Anterior cingulate cortex (tissue), 58 donors: ENCODE measurements at regions not wholly inside any gene's neighbourhood (a gene's known extent, or its start where the extent isn't known, plus 50 kb on each side); places are given as distances from the start of the nearest gene placed in this dataset.
"Not testable (repeated sequence)": the region's sequence is repeated elsewhere in the genome, so short reads cannot be mapped to it uniquely, and the experiment has no call there.

ENCODE experiments used
- DNase-seq, 58 donors: peaks; one replicate each; lab custom pipeline; 2025; lab: John Stamatoyannopoulos, UW

DNA sequence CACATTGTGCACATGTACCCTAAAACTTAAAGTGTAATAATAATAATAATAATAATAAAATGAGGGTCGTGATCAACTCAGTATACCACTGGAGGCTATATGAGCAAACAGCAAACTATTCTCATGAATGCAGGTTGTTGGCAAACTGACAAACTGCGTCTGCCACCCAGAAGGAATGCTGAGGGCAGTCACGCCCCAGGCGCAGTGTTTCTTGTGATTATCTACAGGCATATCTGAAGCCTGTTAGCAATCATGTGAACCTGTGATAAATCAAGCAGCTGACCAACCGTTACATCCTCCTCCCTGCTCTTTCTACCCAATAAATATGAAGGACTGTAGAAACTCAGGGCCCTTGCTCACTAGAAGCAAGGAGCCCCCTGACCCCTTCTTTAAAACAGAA lies 416.9 kb downstream of the CDH10 start:
- not testable (repeated sequence) for DNase-seq

DNA sequence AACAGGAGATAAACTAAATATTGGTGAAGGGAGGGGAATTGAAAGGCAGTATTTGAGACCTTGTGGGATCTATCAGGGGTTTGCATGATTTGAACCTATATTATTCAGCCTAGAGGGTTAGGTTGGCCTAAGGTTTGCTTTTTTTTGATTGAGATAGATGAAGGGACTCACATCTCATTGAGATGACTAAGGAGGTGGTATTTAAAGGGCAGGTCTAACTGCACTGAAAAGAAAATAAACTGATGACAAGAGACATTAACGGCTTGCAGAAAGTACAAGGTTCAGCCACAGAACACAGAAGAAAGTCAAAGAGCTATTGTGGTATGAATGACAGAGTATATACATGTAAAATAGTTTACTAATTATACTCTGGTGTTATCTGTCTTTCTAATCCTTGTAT lies 412.7 kb downstream of the CDH10 start:
- no peak for DNase-seq

DNA sequence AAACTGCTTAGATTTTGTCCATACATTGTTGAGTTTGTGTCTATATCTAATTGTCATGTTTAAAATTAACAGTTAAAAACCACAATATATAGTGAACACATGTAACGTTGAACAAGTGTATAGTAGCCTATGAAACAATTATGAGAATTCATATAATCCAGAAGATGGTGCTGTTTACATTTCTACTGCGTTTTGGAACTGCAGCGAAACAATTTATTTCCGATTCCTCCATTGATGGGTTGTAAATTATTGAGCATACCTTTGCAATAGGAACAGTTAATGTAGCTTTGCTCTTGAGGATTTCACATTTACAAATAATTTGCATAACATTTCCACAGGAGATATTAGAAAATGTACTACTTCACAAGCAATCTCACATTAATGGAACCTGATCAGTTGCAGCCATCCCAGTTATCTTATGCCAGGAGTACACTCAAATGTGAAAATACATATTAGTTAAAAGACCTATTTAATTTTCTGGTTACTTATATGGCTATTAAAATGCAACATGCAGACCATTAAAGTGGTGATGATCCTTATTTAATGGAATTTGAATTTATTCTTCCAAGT lies 411.8 kb downstream of the CDH10 start:
- DNase-seq, result no peak

DNA sequence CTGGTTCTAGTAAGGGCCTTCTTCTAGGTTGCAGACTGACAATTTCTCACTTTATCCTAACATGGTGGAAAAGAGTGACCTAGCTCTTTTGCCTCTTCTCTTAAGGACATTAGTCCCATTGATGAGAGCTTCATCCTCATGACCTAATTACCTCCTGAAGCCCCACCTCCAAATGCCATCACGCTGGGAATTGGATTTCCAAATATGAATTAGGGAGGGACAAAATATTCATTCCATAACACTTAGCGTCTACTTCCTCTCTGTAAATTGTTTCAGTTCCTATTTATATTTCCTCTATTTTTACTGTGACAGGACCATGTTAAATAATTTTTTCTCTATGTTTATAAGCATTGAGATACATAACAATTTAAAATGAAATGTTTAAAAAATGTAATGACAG lies 408.8 kb downstream of the CDH10 start:
- DNase-seq, result no peak

DNA sequence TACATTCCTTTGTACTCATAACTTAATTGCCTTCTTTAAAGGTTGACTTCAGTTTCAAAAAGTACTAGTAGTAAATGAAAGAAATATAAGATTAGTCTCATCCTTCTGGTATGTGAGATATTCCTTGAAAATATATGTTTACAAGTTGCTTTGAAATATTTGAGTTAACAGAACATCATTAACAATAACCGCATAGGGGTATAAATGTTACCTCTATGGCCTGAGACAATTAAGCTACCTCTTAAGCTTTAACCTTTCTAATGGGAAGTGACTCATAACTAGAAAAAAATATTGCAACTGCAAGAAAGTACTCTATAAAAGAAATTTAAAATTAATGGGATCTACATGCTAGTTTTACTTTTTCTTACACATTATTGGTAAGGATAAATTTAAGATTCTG lies 399.0 kb downstream of the CDH10 start:
- DNase-seq, result no peak

DNA sequence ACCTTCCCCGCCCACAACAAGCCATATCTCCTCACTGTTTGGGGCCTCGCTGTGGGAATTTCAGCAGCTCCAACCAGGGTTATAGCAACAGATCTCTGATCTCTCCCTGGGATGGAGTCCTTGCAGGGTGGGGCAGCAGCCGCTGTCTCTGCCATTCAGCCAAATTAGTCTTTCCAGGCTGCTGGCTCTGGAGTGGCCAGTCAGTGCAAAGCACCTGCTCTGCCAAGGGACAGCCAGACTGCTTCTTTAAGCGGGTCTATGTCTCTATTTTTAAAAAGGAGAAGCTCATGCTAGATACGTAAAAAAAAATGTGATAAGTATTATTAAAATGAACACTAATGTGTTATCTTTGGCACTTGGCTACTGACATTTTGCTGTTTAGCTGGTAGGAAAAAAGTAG lies 380.2 kb downstream of the CDH10 start:
- DNase-seq, result no peak

DNA sequence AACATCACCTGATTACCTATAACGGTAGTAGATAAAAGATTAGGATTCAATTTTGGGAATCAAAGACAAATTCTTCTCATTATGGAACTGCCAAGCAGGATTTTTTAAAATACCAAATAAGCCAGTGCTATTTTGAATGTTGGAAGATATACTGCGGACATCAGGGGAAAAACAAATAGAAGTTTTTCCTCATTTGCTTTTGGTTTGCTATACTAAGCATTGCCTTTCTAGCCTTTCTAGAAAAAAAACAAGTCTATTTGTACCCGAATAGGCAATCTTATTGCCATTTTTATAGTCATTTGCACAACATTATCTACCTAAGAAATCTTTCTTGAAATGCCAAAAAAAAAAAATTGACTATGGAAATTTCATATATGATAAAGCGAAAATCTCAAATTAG lies 379.5 kb downstream of the CDH10 start:
- DNase-seq, result no peak

DNA sequence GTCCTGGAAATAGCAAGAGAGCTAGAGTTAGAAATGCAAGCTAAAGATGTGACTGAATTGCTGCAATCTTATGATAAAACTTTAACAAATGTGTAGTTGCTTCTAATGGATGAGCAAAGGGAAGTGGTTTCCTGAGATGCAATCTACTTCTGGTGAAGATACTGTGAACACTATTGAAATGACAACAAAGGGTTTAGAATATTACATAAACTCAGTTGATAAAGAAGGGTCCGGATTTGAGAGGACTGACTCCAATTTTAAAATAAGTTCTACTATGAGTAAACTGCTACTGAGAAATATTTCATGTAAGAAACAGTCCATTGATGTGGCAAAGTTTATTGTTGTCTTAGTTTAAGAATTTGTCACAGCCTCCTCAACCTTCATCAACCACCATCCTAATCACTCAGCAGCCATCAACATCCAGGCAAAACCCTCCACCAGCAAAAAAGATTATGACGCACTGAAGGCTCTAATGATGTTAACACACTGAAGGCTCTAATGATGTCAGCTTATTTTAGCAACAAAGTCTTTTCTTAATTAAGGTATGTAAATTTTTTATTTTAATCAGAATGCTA lies 376.2 kb downstream of the CDH10 start:
- DNase-seq, result no peak

DNA sequence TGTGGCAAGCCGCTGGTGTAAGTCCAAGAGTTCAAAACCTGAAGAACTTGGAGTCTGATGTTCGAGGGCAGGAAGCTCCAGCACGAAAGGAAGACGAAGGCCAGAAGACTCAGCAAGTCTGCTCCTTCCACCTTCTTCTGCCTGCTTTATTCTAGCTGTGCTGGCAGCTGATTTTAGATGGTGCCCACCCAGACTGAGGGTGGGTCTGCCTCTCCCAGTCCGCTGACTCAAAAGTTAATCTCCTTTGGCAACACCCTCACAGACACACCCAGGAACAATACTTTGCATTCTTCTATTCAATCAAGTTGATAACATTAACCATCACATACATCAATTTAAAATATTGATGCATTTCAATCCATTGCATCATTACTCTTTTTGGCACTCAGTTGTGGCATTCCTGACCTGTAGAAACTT lies 373.1 kb downstream of the CDH10 start:
- DNase-seq, result not testable (repeated sequence)

DNA sequence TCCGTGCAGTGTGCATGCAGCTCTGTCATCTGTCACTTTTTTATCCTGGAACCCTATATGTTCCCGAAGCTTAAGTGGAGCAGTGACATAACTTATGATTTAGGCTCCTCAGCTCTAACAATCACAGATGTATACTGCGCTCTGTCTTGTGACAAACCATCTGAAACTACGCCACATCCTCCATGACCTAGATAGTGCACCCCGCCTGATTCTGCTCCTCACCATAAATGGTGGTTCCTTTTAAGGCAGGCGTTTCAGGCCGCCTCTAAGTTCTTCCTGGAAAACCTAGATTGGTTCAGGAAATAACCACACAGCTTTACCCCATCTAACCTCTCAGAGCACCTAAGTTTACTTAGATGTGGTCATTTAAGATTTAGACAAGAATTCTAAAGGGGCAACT lies 372.0 kb downstream of the CDH10 start:
- no peak for DNase-seq

DNA sequence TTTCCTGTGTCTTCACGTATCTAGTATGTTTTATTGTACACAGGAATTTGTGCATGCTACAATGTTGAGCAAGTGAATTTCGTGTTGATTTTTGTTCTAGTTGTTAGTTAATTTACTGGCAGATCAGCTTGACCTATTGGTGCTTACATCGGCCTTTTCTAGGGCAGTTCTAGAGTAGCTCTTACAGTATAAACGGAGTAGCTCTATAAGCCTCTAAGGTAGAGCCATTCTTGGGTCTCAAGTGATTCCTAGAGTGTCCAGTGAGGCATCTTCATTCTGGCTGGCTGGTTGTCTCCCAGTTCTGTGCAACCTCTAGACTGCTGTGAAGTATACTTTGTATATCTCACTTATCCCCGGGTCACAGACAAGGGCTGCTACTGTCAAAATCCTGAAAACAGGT lies 364.6 kb downstream of the CDH10 start:
- DNase-seq, result no peak

DNA sequence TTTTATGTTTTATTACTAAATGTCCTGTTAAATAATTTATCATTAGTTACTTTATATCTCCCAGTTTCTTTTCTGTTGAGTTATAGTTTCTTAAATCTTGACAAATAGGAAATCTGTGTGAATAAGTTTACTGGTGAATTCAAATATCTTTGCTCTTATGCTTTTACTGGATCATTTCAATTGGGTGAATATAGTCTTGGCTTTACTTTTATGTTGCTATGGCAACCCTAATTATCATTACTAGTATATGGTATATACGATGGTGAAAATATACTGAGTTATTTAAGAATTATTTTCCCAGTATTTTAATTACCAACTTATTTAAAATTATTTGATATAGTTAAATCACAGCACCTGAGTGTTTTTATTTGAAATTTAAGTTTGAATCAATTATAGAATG lies 363.0 kb downstream of the CDH10 start:
- no peak for DNase-seq

DNA sequence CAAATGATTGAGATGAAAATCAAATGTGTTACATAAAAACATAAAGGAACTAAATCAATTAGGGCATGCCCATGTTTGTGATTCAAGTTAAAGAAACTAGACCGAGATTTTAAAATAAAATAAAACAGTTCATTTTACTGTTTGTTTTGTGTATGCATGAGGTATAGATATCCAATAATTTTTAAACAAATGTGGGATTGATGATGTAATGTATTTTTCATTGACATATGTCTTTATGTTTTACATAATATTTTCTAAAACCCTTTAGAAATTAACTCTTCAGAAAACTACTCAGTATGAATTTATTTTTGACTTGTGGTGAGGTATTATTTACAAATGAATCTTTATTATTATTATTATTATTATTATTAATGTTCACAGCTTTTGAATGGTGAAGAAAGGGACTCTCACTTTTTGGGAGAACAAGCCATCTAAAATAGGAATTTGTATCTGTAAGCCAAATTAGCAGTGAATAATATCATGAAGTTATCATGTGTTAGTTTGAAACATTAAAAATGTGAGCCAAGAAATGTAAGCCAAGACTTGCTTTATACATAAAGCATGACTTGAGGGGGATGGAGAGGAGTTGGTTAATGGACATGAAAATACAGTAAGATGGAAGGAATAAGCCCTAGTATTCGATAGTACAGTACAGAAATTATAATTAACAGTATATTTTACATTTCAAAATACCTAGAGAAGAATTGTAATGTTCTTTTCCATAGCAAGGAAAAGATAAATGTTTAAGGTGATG lies 355.0 kb downstream of the CDH10 start:
- no peak for DNase-seq

DNA sequence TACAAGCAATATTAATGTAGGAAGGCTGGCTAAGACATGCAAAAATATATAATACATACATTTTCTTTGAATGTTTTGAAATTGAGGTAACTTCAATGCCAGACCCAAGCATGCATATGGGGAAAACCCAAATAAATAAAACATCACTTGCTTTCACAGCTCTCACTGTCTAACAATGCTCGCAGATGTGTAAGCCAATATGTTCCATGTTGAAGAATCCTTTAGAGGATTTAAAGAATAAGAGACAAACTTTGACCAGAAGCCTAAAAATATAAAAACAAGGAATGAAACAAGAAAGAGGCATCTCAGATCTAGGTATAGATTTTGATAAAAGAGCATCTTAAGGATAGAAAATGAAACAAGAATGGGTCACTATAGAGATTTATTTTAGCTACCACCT lies 354.2 kb downstream of the CDH10 start:
- DNase-seq, result no peak

DNA sequence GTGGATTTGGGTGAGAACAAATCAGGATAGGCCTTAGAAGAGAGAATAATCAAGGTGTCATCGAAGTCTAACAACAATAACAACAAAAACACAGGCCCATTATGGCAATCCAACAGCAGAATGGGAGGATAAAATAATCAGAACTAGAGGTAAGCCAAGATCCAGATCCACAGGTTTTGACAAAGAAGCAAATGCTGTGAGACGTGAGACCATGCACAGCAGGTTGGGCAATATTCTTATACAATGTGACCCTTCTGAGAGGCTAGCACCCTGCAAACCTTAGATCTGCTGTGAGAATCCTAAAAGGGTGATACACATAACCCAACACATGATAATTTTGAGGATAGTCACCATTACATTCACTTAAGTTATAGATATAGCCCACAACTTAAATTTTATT lies 352.9 kb downstream of the CDH10 start:
- DNase-seq, result no peak

DNA sequence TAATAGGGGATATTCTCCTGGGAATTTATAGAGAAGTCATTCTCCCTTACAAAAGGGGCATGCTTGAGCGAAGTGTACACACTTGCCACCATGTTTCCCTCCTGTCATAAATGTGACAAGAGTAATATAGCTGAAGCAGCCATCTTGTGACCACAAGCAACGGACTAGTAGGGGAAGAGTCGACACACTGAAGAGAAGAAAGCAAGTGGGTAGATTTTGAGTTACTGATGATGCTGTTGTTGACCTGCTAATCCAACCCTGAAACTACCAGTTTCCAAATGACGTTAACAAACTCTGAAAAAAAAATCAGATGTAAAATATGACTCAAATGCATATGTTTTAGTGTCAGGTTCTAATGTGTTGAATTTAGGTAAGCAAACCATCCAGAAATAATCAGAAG lies 350.4 kb downstream of the CDH10 start:
- DNase-seq, result no peak

DNA sequence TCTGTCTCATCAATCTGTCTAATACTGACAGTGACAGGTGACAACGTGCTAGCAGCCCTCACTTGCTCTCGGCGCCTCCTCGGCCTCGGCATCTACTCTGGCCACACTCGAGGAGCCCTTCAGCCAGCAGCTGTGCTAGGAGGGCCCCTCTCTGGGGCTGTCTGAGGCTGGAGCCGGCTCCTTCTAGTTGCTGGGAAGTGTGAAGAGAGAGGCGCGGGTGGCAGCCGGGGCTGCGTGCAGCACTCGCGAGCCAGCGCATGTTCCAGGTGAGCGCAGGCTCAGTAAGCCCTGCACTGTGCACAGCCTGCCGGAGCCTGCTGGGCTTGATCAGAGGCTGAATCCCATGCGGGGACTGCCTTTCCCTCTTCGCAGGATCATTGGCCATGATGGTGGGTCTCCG lies 330.7 kb downstream of the CDH10 start:
- no peak for DNase-seq

DNA sequence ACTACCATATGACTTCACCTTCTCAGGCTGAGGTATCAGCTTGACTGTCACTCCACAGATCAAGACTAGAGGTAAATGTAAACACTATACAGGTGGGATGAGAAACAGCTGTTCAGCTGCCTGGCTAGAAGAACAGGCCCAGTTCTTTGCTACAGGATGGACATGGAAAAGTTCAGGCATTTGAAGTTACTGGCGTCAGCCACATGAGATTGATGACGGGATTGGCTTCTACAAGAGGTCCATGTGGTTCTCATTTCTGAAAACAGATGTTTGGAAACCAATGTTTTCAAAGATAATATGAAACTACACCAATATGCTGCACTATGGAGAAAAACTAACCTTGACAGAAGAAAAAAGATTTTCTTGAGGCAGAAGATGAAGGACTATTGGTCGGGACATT lies 324.1 kb downstream of the CDH10 start:
- no peak for DNase-seq

DNA sequence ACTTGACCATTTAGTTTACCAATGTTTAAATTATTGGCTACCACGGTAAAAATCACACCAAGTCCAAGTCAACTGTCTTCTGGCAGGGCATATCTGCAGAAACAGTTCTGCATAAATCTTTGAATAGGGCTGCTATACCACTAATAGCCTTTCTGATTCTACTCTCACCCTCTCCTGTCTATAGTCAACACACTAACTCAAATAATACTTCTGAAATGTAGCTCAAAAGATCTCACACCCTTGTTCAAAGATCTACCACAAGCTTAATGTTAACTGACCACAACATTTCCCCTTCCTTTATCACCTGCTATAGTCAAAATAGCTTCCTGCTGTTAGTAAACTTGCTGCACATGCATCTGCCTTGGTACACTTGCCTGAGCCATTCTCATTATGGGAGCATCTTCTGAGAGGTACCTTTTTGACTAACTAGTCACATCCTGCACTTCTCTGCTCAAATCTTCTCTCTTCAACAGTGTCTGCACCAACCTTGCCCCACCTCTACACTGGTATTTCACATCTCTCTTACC lies 319.4 kb downstream of the CDH10 start:
- DNase-seq, result no peak

DNA sequence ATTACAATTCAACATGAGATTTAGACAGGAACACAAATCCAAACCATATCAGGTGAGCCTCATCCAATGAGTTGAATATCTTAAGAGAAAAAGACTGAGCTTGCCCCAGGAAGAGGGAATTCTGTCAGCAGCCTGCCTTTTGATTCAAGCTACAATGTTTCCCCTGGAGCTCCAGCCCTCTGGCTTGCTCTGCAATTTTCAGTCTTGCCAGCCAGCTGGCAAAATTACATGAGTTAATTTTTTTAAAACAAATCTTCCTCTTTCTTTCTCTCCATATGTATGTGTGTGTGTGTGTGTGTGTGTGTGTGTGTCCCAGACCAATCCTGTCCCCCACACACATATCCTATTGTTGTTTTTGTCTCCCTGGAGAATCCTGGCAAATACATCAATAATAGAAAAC lies 313.2 kb downstream of the CDH10 start:
- no peak for DNase-seq

DNA sequence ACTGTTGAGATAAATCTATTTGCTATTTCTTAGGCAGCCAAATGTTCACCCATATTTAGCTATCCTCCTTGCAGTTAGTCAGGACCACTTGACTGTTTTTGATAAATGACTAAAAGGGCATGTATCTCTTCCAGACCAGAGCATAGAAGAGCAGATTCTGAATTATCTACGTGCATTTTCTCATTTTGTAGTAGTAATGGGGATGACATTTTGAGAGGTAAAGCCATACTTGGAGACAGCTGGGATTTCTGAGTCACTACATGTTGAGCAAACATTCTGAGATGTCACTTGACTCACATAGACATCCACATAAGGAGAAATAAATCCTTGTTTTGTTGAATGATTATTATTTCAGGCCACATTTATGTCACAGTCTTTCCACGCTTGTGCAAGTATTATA lies 297.6 kb downstream of the CDH10 start:
- no peak for DNase-seq

DNA sequence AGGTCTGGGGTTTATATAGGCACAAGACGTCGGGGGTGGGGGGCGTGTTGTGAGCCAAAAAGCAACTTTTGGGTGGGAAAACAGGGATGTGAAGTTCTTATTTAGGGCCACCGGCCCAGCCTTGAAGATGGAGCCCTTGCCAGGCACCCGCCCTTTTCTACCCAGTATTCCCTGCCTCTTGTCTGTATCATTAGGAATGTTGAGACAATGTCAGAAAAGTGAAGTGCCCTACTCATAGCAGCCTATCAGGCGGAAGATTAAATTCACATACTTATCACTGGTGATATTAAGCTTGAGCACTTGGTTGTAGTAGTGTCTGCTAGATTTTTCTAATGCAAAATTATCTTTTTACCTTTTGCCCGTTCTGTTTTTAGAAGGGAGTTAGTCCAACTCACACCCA lies 293.5 kb downstream of the CDH10 start:
- DNase-seq, result no peak
